Peyer's patch (tissue), 4 donors: ENCODE measurements at regions not wholly inside any gene's neighbourhood (a gene's known extent, or its start where the extent isn't known, plus 50 kb on each side); places are given as distances from the start of the nearest gene placed in this dataset.

ENCODE experiments used
- DNase-seq, 3 donors: peaks; one replicate each; pipeline ENCODE4 v3.0.0-alpha.2; 2017 to 2019
- H3K27ac ChIP-seq, 4 donors: fragments of 200-600 bp; sonication (generic); one replicate each; pipeline ENCODE4 v1.5.1; 2016 to 2019
- H3K27me3 ChIP-seq, 2 donors: fragments of 200-600 bp; sonication (generic); one replicate each; pipeline ENCODE4 v1.5.1; 2019
- H3K36me3 ChIP-seq, 3 donors: fragments of 200-600 bp; sonication (generic); one replicate each; pipeline ENCODE4 v1.5.1; 2016 to 2019
- H3K4me1 ChIP-seq, 4 donors: fragments of 200-600 bp; sonication (generic); one replicate each; pipeline ENCODE4 v1.5.1; 2016 to 2019
- H3K4me3 ChIP-seq, 4 donors: fragments of 200-600 bp; sonication (generic); 1 replicate in 3 of 4; 2 replicates in 1 of 4; pipeline ENCODE4 v1.5.1; 2016 to 2019; ENCODE audit warnings: mild to moderate bottlenecking in 1 of 4
- H3K9me3 ChIP-seq, 4 donors: fragments of 200-600 bp; sonication (generic); one replicate each; pipeline ENCODE4 v1.5.1; 2016 to 2019; ENCODE audit warnings: mild to moderate bottlenecking in 1 of 4
- POLR2A ChIP-seq, 2 donors: fragments of 450-650 bp; IDR thresholded peaks; one replicate each; pipeline ENCODE4 v1.5.1; 2017; ENCODE audit warnings: antibody characterized with exemption in 2 of 2, mild to moderate bottlenecking in 2 of 2, moderate library complexity in 2 of 2
- TF ChIP-seq, protein P1 (sequence below), 6 experiments: fragments of 450-650 bp in 4 of 6; fragments of 200-600 bp in 2 of 6; sonication (generic) in 1 of 6; IDR thresholded peaks; one replicate each; pipeline ENCODE4 v1.5.1; 2017 to 2019; ENCODE audit warnings: antibody characterized with exemption in 6 of 6, mild to moderate bottlenecking in 3 of 6, moderate library complexity in 1 of 6

DNA sequence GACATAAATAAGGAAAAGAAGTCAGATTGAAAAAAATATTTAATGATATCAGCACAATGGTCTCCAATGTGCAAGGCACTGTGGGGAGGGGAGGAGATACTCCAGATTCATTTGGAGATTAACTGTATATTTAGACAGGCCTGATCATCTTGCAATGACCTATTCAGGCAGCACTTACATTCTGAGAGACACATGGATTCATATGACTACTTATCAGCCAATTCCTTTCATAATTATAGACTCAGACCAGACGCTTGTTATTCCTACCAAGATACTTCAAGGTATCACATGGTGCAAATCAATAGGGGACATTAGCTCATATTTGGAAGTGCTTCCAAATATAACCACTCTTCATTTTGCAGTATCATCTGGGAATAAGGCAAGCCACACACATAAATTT, 153.5 kb upstream of the TARS1 start:
- no peak for DNase-seq
- no peak overlapping the region for H3K27ac ChIP-seq
- H3K36me3 ChIP-seq, result no peaks in the 10 kb centered on the region
- no peaks in the 10 kb centered on the region for H3K4me1 ChIP-seq
- H3K27me3 ChIP-seq, result no peaks in the 10 kb centered on the region
- TF ChIP-seq, protein P1, sequence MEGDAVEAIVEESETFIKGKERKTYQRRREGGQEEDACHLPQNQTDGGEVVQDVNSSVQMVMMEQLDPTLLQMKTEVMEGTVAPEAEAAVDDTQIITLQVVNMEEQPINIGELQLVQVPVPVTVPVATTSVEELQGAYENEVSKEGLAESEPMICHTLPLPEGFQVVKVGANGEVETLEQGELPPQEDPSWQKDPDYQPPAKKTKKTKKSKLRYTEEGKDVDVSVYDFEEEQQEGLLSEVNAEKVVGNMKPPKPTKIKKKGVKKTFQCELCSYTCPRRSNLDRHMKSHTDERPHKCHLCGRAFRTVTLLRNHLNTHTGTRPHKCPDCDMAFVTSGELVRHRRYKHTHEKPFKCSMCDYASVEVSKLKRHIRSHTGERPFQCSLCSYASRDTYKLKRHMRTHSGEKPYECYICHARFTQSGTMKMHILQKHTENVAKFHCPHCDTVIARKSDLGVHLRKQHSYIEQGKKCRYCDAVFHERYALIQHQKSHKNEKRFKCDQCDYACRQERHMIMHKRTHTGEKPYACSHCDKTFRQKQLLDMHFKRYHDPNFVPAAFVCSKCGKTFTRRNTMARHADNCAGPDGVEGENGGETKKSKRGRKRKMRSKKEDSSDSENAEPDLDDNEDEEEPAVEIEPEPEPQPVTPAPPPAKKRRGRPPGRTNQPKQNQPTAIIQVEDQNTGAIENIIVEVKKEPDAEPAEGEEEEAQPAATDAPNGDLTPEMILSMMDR (IDR thresholded peaks at IDR 0.05), result no peak
- no peak for TF ChIP-seq POLR2A (IDR thresholded peaks at IDR 0.05)
- no peak overlapping the region for H3K4me3 ChIP-seq
- no peaks in the 10 kb centered on the region for H3K9me3 ChIP-seq

DNA sequence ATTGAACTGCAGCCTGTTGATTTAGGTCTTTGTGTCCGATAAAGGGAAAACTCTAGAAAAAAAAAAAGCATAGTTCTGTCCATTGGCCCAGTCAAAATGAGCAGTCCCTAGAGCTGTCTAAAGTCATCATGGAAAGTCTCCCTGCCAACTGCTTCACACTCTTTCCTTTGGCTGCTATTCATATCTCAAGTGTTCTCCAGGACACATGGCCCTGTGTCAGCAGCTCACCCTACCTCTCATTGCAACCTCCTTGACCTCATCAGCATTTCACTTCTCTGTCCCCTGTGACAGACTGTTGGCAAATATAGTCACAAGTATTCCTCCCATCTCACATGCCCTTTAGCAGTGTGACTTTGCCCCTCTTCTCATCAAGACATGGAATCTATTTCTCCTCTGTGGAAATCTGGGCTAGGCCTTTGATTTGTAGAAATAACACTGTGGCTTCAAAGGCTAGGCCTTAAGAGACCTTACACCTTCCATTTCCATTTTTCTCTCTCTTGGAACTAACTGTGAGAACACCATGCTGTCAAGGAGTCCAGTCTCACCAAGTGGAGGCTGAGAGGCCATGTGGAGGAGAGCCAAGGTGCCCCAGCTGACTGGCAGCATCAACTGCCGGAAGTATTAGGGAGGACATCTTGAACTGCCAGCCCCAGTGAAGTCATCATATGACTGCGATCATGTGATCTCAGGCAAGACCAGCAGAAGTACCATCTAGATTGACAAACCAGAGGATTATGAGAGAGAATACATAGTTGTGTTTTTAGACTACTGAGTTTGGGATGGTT, 149.4 kb upstream of the TARS1 start:
- H3K9me3 ChIP-seq, result peaks cover 0 to 2% (median 0%) of the 10 kb centered on the region in 4 donors
- H3K4me3 ChIP-seq, result no peak overlapping the region
- no peaks in the 10 kb centered on the region for H3K4me1 ChIP-seq
- DNase-seq, result no peak
- no peaks in the 10 kb centered on the region for H3K36me3 ChIP-seq
- no peaks in the 10 kb centered on the region for H3K27me3 ChIP-seq
- H3K27ac ChIP-seq, result no peak overlapping the region
- TF ChIP-seq POLR2A (IDR thresholded peaks at IDR 0.05), result no peak
- TF ChIP-seq, protein P1 (IDR thresholded peaks at IDR 0.05), result no peak

DNA sequence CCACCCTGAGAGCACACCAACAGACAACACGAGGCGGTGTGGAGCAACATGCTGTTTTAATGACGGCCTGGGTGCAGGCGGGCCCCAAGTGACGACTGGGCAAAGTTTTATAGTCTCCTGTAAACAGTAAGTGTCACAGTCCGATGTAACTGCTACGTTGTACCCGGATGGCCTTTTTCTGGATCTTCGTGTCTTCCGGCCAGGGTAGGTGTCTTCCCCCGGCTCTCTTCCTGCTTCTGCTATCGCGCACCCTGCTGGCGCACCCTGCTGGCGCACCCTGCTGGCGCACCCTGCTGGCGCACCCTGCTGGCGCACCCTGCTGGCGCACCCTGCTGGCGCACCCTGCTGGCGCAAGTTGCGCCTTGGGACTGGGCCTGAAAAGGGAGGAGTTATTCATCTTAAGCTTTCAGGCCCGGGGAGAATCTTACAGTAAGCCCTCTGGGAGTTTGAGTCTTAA, 143.0 kb upstream of the TARS1 start:
- TF ChIP-seq POLR2A (IDR thresholded peaks at IDR 0.05), result no peak
- TF ChIP-seq, protein P1 (IDR thresholded peaks at IDR 0.05), result no peak
- no peaks in the 10 kb centered on the region for H3K4me1 ChIP-seq
- no peaks in the 10 kb centered on the region for H3K27me3 ChIP-seq
- H3K36me3 ChIP-seq, result no peaks in the 10 kb centered on the region
- H3K4me3 ChIP-seq, result no peak overlapping the region
- H3K27ac ChIP-seq, result no peak overlapping the region
- peaks cover 0 to 2% (median 0%) of the 10 kb centered on the region in 4 donors for H3K9me3 ChIP-seq
- no peak for DNase-seq

DNA sequence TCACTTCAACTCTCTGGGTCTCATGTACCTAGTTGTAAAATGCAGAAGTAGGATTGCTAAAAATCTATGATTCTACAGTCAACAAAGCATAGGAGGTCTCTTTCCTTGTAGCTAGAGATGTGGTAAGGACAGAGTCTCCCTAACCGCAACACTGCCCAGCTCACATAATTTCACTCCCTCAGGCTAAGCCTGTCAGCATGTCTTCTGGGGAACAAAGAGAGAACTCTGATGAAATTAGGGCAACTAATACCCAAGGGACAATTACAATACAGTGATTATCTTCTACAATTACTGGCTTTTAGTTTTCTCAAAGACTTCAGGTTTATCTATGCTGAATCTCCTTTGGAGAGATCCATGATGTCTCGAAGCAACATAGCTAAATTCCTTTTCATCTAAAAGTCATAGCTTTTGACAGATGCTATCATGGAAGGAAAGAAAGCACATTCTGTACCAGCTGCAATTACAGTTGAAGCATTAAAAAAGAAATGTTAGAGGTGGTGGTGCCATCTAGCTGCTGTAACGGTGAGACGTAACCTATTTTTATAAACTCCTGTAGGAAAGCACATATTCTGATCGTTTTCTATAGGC, 141.1 kb upstream of the TARS1 start:
- H3K4me3 ChIP-seq, result no peak overlapping the region
- H3K36me3 ChIP-seq, result no peaks in the 10 kb centered on the region
- H3K27me3 ChIP-seq, result no peaks in the 10 kb centered on the region
- H3K27ac ChIP-seq, result no peak overlapping the region
- TF ChIP-seq, protein P1 (IDR thresholded peaks at IDR 0.05), result peak in 4 of 6 experiments; percentile 5 to 75 (median 22)
- TF ChIP-seq POLR2A (IDR thresholded peaks at IDR 0.05), result no peak
- peak in 1 of 3 donors; percentile 50 for DNase-seq
- no peaks in the 10 kb centered on the region for H3K9me3 ChIP-seq
- no peaks in the 10 kb centered on the region for H3K4me1 ChIP-seq

DNA sequence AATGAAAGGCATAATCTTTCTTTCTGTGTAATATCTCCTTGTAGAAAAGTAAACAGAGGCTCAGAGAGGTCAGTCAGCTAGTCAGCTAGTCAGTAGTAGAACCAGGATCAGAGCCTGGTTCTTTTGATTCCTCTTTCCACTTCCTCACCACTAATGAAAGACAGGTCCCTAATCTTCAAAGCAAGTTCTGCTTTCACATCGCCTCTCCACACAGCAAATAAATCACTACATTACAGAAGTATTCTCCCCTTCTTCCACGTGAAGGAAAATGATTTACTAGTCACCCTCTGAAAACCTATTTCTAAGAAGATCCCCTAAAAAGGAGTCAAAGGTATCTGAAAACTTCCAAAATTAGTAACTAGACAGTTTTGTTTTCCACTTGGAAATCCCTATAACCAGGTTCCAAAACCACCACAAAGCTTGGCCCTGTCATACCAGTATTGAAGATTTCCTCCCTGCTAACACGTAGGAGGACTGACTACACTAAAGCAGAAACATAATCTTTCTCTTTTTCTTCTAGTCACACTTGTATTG, 140.5 kb upstream of the TARS1 start:
- H3K36me3 ChIP-seq, result no peaks in the 10 kb centered on the region
- no peak overlapping the region for H3K27ac ChIP-seq
- H3K9me3 ChIP-seq, result no peaks in the 10 kb centered on the region
- no peaks in the 10 kb centered on the region for H3K27me3 ChIP-seq
- DNase-seq, result no peak
- no peak overlapping the region for H3K4me3 ChIP-seq
- no peaks in the 10 kb centered on the region for H3K4me1 ChIP-seq
- TF ChIP-seq, protein P1 (IDR thresholded peaks at IDR 0.05), result no peak
- no peak for TF ChIP-seq POLR2A (IDR thresholded peaks at IDR 0.05)
